GM19035 (cell line): ENCODE measurements at regions not wholly inside any gene's neighbourhood (a gene's known extent, or its start where the extent isn't known, plus 50 kb on each side); places are given as distances from the start of the nearest gene placed in this dataset.
"Not testable (repeated sequence)": the region's sequence is repeated elsewhere in the genome, so short reads cannot be mapped to it uniquely, and the experiment has no call there.

Source experiments
- ATAC-seq: cut with Tn5 transposase; IDR thresholded peaks from one replicate; pipeline ENCODE4 v1.9.1; 2021; ENCODE audit not compliant: unreplicated experiment

- no peak for ATAC-seq
Observed at GRCh38 chr2:193469251-193469650, 1274.5 kb upstream of the TMEFF2 start.

- no peak for ATAC-seq
Observed at GRCh38 chr2:193467276-193467987, 1272.7 kb upstream of the TMEFF2 start.

- no peak for ATAC-seq
Observed at GRCh38 chr2:193463011-193463410, 1268.3 kb upstream of the TMEFF2 start.

DNA sequence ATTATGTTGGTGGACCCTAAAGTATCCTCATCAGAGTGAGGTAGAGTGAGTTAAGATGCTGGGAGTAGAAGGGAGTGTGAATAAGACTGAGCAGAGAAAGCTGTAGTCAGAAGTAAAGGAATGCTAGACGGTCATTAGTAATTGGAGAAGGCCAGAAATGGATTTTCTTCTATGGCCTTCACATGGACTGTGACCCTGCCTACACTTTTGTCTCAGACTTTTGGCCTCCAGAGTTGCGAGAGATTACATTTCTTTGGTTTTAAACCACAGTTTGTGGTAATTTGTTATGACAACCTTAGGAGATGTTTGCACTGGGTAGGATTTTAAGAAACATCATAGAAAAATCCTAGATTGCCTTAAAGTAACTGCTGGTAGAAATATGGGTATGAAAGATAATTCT is 1267.7 kb upstream of the TMEFF2 start:
- ATAC-seq, result no peak

GRCh38 chr2:193461431-193461934 is 1266.8 kb upstream of the TMEFF2 start:
- no peak for ATAC-seq

- no peak for ATAC-seq
Observed at GRCh38 chr2:193446967-193447366, 1252.2 kb upstream of the TMEFF2 start.

GRCh38 chr2:193442293-193442692 is 1247.6 kb upstream of the TMEFF2 start:
- no peak for ATAC-seq

DNA sequence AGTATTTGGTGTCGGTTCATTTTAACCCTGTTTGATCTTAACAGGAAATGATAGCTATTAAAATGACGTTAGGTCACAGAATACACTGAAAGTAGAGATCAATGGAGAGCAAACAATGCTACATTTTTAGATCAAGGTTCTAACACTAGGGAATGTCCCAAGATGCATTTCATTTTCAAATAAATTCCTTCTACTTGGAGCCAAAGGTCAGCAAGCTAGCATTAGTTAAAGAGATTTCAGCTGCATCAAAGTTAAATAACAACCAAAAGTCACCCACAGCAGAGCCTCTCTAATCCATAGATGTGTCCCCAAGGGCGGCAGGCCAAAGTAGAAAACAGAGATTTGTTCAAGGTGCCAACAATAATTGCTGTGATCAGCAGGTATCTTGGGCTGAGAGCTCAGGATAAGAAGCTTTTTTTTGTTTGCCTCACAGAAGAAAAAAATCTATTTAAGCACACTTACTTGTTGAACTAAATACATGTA is 1233.6 kb upstream of the TMEFF2 start:
- ATAC-seq, result no peak

- not testable (repeated sequence) for ATAC-seq
Observed at GRCh38 chr2:193412368-193412767, 1217.6 kb upstream of the TMEFF2 start.

DNA sequence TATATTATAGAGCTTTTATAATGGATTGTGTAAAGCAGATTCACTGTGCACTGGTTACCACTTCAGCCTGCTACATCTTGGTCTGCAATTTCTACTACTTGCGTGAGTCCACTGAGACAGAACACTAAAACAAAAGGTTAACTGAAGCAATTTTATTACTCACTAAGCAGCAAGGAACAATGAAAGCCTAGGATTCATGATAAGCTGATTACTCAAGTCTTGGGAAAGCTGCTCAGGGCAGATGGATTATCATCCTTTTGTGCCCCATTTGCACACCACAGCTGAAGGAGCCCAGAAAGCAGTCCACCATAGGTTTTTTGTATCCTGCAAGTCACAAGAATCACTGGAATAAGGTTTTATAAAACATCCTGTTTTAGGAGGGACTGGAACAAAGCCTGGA is 1215.2 kb upstream of the TMEFF2 start:
- no peak for ATAC-seq

DNA sequence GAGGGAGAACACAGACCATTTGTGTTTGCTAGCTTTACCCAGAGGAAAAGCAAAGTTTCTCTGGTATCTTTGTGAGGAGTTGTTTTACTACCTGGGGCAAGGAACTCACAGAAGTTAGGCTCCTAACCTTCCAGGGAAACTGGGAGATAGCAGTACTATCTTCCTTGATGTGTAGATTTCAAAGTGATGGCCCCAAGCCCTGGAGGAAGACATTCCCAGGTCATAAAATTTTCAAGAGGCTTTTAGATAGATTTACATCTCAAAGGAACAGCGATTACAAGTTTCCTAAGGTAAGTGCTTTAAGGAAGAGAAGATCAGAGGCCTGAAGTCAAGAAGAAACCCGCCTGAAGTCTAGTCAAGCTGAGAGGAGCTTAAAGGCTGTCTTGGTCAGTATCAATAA is 1187.8 kb upstream of the TMEFF2 start:
- no peak for ATAC-seq

- ATAC-seq, result no peak
Observed at GRCh38 chr2:193377789-193378188, 1183.1 kb upstream of the TMEFF2 start.

- no peak for ATAC-seq
Observed at GRCh38 chr2:193373120-193373519, 1178.4 kb upstream of the TMEFF2 start.

GRCh38 chr2:193371200-193371599 is 1176.5 kb upstream of the TMEFF2 start:
- ATAC-seq, result no peak

DNA sequence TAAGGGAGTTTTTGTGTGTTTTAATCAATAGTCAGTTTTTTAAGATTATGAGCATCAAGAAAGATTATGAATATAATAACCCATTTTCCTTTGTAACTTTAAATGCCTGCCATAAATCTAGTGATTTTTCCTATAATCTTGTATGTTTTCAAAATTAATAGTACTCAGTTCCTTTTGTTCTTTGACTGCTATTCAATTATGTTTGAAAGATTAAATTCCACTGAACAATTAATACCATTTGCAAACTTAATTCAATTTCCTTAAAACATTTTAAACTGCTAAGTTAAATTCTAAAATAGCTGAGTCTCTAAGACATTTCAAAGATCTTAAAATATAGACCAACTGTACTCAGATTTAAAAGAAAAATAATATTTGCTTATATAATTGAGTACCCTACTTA is 1173.9 kb upstream of the TMEFF2 start:
- no peak for ATAC-seq

DNA sequence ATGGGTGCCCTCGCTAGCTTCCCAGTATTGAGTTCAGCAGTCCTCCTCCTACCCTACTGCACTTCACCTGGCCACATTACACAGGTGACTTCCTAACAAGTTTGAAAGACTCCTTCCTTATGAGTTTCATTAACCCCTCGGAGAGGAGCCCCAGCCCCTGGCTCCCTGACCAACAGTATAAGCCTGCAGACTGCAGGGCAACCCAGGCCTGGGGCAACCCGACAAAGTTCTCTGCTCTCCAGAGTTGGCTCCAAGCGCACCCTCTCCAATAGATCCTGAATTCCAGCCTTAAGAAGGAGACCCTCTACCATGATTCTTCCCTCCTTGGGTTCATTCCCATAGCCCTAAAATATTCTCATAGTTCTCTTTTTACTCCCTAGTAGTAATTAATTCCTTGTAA is 1162.8 kb upstream of the TMEFF2 start:
- no peak for ATAC-seq

GRCh38 chr2:193352665-193353242 is 1158.0 kb upstream of the TMEFF2 start:
- ATAC-seq, result not testable (repeated sequence)

DNA sequence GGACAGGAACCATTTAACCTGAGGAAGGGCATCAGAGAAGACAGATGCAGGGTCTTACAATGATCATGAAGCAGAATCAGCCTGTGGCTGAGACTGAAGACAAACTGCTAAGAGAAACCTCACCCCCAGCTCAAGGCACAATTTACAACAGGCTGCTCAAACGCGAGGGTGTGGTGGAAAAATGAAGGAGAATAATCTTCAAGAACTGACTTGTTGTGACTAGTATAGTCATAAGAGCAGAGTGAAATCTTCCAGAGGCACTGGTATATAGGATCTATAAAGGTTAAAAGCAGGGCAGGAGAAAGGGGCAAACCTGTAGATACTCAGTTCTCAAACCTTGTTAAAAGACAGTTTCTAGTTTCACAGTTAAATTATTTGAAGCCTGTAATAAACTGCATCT is 1155.8 kb upstream of the TMEFF2 start:
- no peak for ATAC-seq

- no peak for ATAC-seq
Observed at GRCh38 chr2:193349642-193350041, 1154.9 kb upstream of the TMEFF2 start.

GRCh38 chr2:193348055-193348454 is 1153.3 kb upstream of the TMEFF2 start:
- no peak for ATAC-seq

DNA sequence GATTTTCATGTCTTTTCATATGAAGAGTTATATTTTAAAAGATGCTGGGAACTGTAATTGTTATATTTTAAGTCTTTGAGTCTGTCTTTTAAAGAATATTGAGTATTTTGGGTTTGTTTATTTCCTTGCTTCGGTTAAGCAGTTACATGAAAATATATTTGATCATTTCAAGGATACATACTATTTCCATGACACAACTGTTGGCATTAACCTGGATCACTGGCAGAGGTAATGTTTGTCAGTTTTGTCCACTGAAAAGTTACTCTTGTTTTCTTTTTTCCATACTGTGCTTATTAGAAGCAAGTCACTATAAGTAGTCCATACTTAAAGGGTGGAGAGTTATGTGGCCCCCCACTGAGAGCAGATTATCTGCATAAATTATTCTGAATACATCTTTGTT is 1142.0 kb upstream of the TMEFF2 start:
- ATAC-seq, result no peak

- no peak for ATAC-seq
Observed at GRCh38 chr2:193334401-193334800, 1139.7 kb upstream of the TMEFF2 start.

GRCh38 chr2:193333539-193333938 is 1138.8 kb upstream of the TMEFF2 start:
- no peak for ATAC-seq
